ENCODE measurements at regions not wholly inside any gene's neighbourhood (a gene's known extent, or its start where the extent isn't known, plus 50 kb on each side); places are given as distances from the start of the nearest gene placed in this dataset.
"Not testable (repeated sequence)": the region's sequence is repeated elsewhere in the genome, so short reads cannot be mapped to it uniquely, and the experiment has no call there.

DNA sequence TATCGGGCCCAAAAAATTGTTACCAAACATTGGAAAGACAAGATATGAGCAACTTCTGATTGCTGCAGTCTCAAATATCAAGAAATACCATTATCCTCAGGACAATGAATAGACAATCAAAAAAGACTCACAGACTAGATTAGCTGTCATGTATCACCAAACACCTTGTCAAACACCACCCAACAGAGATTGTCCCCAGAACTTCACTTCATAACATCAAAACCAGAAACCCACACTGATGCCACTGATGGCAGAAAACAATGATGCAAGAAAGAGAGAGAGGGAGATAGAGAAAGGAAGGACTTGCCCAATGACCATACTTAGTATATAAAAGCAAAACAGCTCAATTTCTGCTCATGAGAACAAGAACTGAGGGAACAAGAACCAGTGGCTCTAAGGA lies 56.0 kb upstream of the PPIAL4F start:
- CTCF ChIA-PET; POLR2A ChIA-PET; in situ Hi-C loops (cut with MboI); FAIRE-seq; H2AFZ ChIP-seq (ENCODE audit: control insufficient read depth, low read depth, low read length); H3K4me3 ChIP-seq; H3K4me2 ChIP-seq (ENCODE audit: control insufficient read depth, insufficient read depth); H4K20me1 ChIP-seq (ENCODE audit: control insufficient read depth, insufficient read depth); H3K4me1 ChIP-seq (ENCODE audit: control insufficient read depth, insufficient read depth, low read length); RAD21 ChIA-PET (ENCODE audit: unreplicated experiment); H3K9ac ChIP-seq (ENCODE audit: control insufficient read depth, insufficient read depth, low read length); intact Hi-C loops (cut with micrococcal nuclease; ENCODE audit: unreplicated experiment); H3K27ac ChIP-seq (ENCODE audit: control insufficient read depth, insufficient read depth); H3K79me2 ChIP-seq (ENCODE audit: control insufficient read depth, insufficient read depth, low read length); BruUV-seq (replicated peaks); DNase-seq (ENCODE audit: low read depth, low spot score); ATAC-seq; H3K9me3 ChIP-seq (replicated peaks; ENCODE audit: control insufficient read depth, insufficient read depth, low read length); H3K27me3 ChIP-seq (replicated peaks in 1 of 2; ENCODE audit: control insufficient read depth in 2 of 2, insufficient read depth in 2 of 2, low read length in 1 of 2); H3K36me3 ChIP-seq (ENCODE audit: control insufficient read depth in 2 of 2, insufficient read depth in 2 of 2, low read length in 1 of 2); SMC1A ChIA-PET (ENCODE audit: uncharacterized antibody, unreplicated experiment): not testable (repeated sequence)
- 43% methylated on average over 1 of the region's 1 CpG for WGBS (ENCODE audit: insufficient coverage, insufficient replicate concordance, low lambda C conversion rate, missing lambda C conversion rate)

DNA sequence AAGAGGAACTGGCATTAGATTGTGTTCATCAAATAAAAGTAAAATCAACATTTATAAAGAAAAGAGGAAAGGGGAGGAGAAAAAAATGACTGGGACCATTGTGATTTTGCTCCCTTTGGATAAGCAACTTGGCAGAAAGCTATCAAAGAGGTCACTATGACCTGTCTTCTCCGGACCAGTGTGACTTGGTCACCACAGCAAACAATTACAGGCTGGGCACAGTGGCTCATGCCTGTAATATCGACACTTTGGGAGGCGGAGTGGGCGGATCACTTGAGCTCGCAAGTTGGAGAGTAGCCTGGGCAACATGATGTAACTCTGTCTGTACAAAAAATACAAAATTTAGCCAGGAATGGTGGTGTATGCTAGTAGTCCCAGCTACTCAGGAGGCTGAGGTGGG lies 55.5 kb upstream of the PPIAL4F start:
- intact Hi-C loops (cut with micrococcal nuclease; ENCODE audit: unreplicated experiment); FAIRE-seq; ATAC-seq; H3K4me2 ChIP-seq (ENCODE audit: control insufficient read depth, insufficient read depth); DNase-seq (ENCODE audit: low read depth, low spot score); BruUV-seq (replicated peaks); H3K4me1 ChIP-seq (ENCODE audit: control insufficient read depth, insufficient read depth, low read length); H3K27me3 ChIP-seq (replicated peaks in 1 of 2; ENCODE audit: control insufficient read depth in 2 of 2, insufficient read depth in 2 of 2, low read length in 1 of 2); SMC1A ChIA-PET (ENCODE audit: uncharacterized antibody, unreplicated experiment); H3K36me3 ChIP-seq (ENCODE audit: control insufficient read depth in 2 of 2, insufficient read depth in 2 of 2, low read length in 1 of 2); H3K27ac ChIP-seq (ENCODE audit: control insufficient read depth, insufficient read depth); POLR2A ChIA-PET; in situ Hi-C loops (cut with MboI); H3K9me3 ChIP-seq (replicated peaks; ENCODE audit: control insufficient read depth, insufficient read depth, low read length); CTCF ChIA-PET; H3K9ac ChIP-seq (ENCODE audit: control insufficient read depth, insufficient read depth, low read length); H4K20me1 ChIP-seq (ENCODE audit: control insufficient read depth, insufficient read depth); H2AFZ ChIP-seq (ENCODE audit: control insufficient read depth, low read depth, low read length); H3K79me2 ChIP-seq (ENCODE audit: control insufficient read depth, insufficient read depth, low read length); RAD21 ChIA-PET (ENCODE audit: unreplicated experiment); H3K4me3 ChIP-seq: not testable (repeated sequence)
- WGBS (ENCODE audit: insufficient coverage, insufficient replicate concordance, low lambda C conversion rate, missing lambda C conversion rate), result 66% methylated on average over 5 of the region's 5 CpGs

DNA sequence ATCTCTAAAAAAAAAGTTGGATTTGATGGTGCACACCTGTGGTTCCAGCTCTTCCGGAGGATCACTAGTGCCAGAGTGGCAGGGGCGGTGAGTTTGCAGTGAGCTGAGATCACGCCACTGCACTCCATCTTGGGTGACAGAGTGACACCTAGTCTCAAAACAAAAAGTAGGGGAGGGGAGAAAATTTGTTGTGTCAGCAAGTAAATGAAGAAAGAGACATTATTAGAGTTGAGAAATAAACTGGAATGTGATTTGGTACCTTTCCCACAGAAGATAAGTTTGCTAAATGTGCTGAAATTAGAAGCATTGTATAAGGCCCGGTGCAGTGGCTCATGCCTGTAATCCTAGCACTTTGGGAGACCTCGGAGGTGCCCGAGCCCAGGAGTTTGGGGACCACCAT lies 54.0 kb upstream of the PPIAL4F start:
- RAD21 ChIA-PET (ENCODE audit: unreplicated experiment); H3K4me3 ChIP-seq; H3K9ac ChIP-seq (ENCODE audit: control insufficient read depth, insufficient read depth, low read length); SMC1A ChIA-PET (ENCODE audit: uncharacterized antibody, unreplicated experiment); H3K27ac ChIP-seq (ENCODE audit: control insufficient read depth, insufficient read depth); H3K4me2 ChIP-seq (ENCODE audit: control insufficient read depth, insufficient read depth); H3K79me2 ChIP-seq (ENCODE audit: control insufficient read depth, insufficient read depth, low read length); intact Hi-C loops (cut with micrococcal nuclease; ENCODE audit: unreplicated experiment); in situ Hi-C loops (cut with MboI); H3K27me3 ChIP-seq (replicated peaks in 1 of 2; ENCODE audit: control insufficient read depth in 2 of 2, insufficient read depth in 2 of 2, low read length in 1 of 2); FAIRE-seq; BruUV-seq (replicated peaks); ATAC-seq; H3K36me3 ChIP-seq (ENCODE audit: control insufficient read depth in 2 of 2, insufficient read depth in 2 of 2, low read length in 1 of 2); POLR2A ChIA-PET; H4K20me1 ChIP-seq (ENCODE audit: control insufficient read depth, insufficient read depth); CTCF ChIA-PET; H3K9me3 ChIP-seq (replicated peaks; ENCODE audit: control insufficient read depth, insufficient read depth, low read length); H2AFZ ChIP-seq (ENCODE audit: control insufficient read depth, low read depth, low read length); DNase-seq (ENCODE audit: low read depth, low spot score); H3K4me1 ChIP-seq (ENCODE audit: control insufficient read depth, insufficient read depth, low read length): not testable (repeated sequence)
- WGBS (ENCODE audit: insufficient coverage, insufficient replicate concordance, low lambda C conversion rate, missing lambda C conversion rate), result 73% methylated on average over 6 of the region's 6 CpGs

DNA sequence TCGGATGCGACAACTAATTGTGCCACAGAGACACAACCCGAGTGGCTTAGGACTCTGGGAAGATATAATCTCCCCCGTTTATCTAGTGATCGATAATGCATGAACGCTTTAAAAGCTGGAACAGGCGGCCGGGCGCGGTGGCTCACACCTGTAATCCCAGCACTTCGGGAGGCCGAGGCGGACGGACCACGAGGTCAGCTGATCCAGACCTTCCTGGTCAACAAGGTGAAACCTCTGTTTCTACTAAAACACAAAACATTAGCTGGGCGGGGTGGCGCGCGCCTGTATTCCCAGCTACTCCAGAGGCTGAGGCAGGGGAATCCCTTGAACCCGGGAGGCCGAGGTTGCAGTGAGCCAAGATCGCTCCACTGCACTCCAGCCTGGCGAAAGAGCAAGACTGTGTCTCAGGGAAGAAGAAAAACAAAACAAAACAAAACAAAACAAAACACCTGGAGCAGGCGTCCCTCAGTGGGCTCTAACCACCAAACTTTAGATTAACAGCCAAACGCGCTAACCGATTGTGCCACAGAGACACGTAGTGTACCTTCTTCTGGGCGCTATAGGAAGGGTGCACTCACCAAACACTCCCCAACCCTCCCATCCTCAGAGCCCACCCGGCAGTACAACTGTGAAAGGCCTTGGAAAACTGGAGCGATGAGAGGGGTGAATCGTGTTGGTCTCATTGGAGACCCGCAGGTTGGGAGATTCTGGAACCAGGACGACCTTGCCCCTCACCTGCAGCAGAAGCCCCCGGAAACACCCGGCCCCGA lies 53.3 kb upstream of the PPIAL4F start:
- WGBS (ENCODE audit: insufficient coverage, insufficient replicate concordance, low lambda C conversion rate, missing lambda C conversion rate), result 64% methylated on average over 29 of the region's 37 CpGs
- BruUV-seq (replicated peaks); in situ Hi-C loops (cut with MboI); DNase-seq (ENCODE audit: low read depth, low spot score); RAD21 ChIA-PET (ENCODE audit: unreplicated experiment); ATAC-seq; H3K4me1 ChIP-seq (ENCODE audit: control insufficient read depth, insufficient read depth, low read length); SMC1A ChIA-PET (ENCODE audit: uncharacterized antibody, unreplicated experiment); H3K27me3 ChIP-seq (replicated peaks in 1 of 2; ENCODE audit: control insufficient read depth in 2 of 2, insufficient read depth in 2 of 2, low read length in 1 of 2); H2AFZ ChIP-seq (ENCODE audit: control insufficient read depth, low read depth, low read length); H3K27ac ChIP-seq (ENCODE audit: control insufficient read depth, insufficient read depth); FAIRE-seq; H4K20me1 ChIP-seq (ENCODE audit: control insufficient read depth, insufficient read depth); CTCF ChIA-PET; POLR2A ChIA-PET; H3K9ac ChIP-seq (ENCODE audit: control insufficient read depth, insufficient read depth, low read length); H3K79me2 ChIP-seq (ENCODE audit: control insufficient read depth, insufficient read depth, low read length); H3K4me3 ChIP-seq; H3K36me3 ChIP-seq (ENCODE audit: control insufficient read depth in 2 of 2, insufficient read depth in 2 of 2, low read length in 1 of 2); H3K4me2 ChIP-seq (ENCODE audit: control insufficient read depth, insufficient read depth); H3K9me3 ChIP-seq (replicated peaks; ENCODE audit: control insufficient read depth, insufficient read depth, low read length); intact Hi-C loops (cut with micrococcal nuclease; ENCODE audit: unreplicated experiment): not testable (repeated sequence)

All from GM12878 (cell line).